Lower lobe of right lung (tissue), 2 donors: ENCODE measurements at regions not wholly inside any gene's neighbourhood (a gene's known extent, or its start where the extent isn't known, plus 50 kb on each side); places are given as distances from the start of the nearest gene placed in this dataset.

Experiments
- ATAC-seq, 2 donors: fragments of 200-7000 bp; cut with Tn5 transposase; one replicate each; pipeline ENCODE4 v1.9.1; 2020 to 2022; ENCODE audit warnings: mild to moderate bottlenecking in 2 of 2, moderate library complexity in 2 of 2
- DNase-seq: peaks from one replicate; pipeline ENCODE4 v3.0.0-alpha.2; 2020
- H3K27ac ChIP-seq: fragments of 200-600 bp; one replicate; pipeline ENCODE4 v1.8.0; 2022
- H3K27me3 ChIP-seq: fragments of 200-600 bp; one replicate; pipeline ENCODE4 v1.8.0; 2022; ENCODE audit warnings: low read depth
- H3K36me3 ChIP-seq: fragments of 200-600 bp; one replicate; pipeline ENCODE4 v1.8.0; 2022; ENCODE audit warnings: mild to moderate bottlenecking
- H3K4me1 ChIP-seq: fragments of 200-600 bp; one replicate; pipeline ENCODE4 v1.8.0; 2022
- H3K4me3 ChIP-seq: fragments of 200-600 bp; one replicate; pipeline ENCODE4 v1.8.0; 2022; ENCODE audit warnings: mild to moderate bottlenecking
- H3K9me3 ChIP-seq: fragments of 200-600 bp; one replicate; pipeline ENCODE4 v1.8.0; 2022
- intact Hi-C: fragments of 100-400 bp; cut with DNase I; formaldehyde crosslinking; loops from one replicate; pipeline ENCODE4 v1.11.0; 2022
- TF ChIP-seq, protein P1 (sequence below): fragments of 200-600 bp; IDR thresholded peaks from one replicate; pipeline ENCODE4 v1.8.0; 2022; ENCODE audit warnings: antibody characterized with exemption, mild to moderate bottlenecking
- donor health status: DM: no; HTN: yes; CAD: no; lungs with severe emphysema.

DNA sequence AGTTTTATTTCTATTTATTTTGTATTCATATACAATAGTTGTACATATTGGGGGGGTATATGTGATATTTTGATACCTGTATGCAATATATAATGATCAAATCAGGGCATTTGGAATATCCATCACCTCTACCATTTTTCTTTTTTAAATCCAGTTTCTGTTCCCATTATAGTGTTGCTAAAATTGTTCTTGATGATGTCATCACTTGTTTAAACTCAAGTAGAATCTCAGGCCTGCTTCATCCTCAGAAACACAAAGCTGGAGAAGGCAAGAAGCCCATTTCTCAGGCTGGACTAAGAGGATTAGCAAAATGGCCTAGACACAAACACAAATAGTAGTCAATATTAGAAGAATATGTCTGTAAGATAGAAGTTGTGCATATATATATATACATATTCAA, 747.1 kb upstream of the ACVR2A start:
- H3K27me3 ChIP-seq, result no peaks in the 10 kb centered on the region
- intact Hi-C loops, result no loop called here

DNA sequence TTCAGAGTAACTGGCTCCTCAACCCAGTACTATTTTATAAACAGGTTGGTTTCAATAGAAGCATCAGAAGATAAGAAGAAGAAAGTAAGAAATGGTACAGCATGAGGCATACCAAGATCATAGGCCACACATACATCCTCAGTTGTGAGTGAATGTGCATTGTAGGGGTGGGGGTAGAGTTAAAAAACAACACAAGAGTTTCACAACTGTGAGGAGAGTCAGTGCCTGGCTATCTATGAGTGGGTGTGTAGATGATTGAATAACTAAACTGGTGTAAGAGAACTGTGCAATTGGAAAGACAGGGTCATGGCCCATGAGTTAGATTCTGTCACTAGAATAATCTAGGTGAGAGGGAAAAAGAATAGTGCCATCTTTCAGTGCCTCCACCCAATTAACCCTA, 748.2 kb upstream of the ACVR2A start:
- ATAC-seq (no peak), DNase-seq (no peak)
- Histone ChIP-seq H3K4me1 (no peaks in the 10 kb centered on the region), H3K36me3 (no peaks in the 10 kb centered on the region), H3K27me3 (no peaks in the 10 kb centered on the region), H3K27ac (no peak overlapping the region), H3K4me3 (no peak overlapping the region), H3K9me3 (no peaks in the 10 kb centered on the region)
- intact Hi-C loops, result no loop called here
- TF ChIP-seq, protein P1, sequence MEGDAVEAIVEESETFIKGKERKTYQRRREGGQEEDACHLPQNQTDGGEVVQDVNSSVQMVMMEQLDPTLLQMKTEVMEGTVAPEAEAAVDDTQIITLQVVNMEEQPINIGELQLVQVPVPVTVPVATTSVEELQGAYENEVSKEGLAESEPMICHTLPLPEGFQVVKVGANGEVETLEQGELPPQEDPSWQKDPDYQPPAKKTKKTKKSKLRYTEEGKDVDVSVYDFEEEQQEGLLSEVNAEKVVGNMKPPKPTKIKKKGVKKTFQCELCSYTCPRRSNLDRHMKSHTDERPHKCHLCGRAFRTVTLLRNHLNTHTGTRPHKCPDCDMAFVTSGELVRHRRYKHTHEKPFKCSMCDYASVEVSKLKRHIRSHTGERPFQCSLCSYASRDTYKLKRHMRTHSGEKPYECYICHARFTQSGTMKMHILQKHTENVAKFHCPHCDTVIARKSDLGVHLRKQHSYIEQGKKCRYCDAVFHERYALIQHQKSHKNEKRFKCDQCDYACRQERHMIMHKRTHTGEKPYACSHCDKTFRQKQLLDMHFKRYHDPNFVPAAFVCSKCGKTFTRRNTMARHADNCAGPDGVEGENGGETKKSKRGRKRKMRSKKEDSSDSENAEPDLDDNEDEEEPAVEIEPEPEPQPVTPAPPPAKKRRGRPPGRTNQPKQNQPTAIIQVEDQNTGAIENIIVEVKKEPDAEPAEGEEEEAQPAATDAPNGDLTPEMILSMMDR, result no peak

More for the DNA sequence above, 747.1 kb upstream of the ACVR2A start:
- no peak for ATAC-seq
- no peaks in the 10 kb centered on the region for H3K36me3 ChIP-seq
- no peak overlapping the region for H3K4me3 ChIP-seq
- TF ChIP-seq, protein P1, result no peak
- DNase-seq, result no peak
- H3K4me1 ChIP-seq, result no peaks in the 10 kb centered on the region
- H3K27ac ChIP-seq, result no peak overlapping the region
- H3K9me3 ChIP-seq, result no peaks in the 10 kb centered on the region

DNA sequence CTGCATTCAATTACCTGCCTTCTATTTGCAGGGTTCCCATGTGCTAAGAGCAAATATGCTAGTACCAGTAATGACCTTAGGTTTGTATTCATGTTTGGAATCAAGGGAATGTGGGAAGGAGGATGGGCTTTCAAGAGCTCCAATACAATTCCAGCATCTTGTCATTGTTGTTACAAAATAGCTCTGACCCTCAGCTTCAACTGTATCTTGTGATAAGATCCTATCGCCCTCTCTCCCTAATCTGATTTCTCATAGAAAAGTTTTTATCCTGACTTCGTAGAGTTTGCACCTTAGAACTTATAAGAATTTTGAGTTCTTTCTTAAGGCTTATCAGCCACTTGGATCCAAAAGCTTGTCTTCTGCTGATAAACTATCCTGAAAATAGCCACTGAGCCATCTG, 749.5 kb upstream of the ACVR2A start:
- H3K4me3 ChIP-seq, result no peak overlapping the region
- DNase-seq (no peak), ATAC-seq (no peak)
- no peak overlapping the region for H3K27ac ChIP-seq
- H3K4me1 ChIP-seq, result no peaks in the 10 kb centered on the region
- TF ChIP-seq, protein P1, result no peak
- no peaks in the 10 kb centered on the region for H3K9me3 ChIP-seq
- intact Hi-C loops, result no loop called here
- H3K36me3 ChIP-seq, result no peaks in the 10 kb centered on the region
- H3K27me3 ChIP-seq, result no peaks in the 10 kb centered on the region

DNA sequence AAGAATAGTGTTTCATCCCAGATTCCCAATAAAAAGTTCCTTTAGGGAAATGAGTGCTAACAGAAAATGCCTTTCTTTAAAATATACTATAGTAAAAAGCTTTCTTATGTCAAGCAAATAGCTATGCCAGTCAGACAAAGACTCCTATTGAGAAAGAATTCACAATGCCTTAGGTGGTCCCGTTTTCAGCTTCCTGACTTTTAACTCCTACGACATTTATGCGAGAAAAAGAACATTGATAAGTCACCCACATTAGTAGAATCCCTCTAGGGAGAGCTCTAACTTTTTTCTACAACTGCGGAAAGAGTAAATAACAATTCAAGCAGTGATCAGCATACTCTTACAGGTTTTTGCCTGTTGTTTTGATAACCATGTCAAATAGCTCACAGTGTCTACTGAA, 750.8 kb upstream of the ACVR2A start:
- no peak overlapping the region for H3K4me3 ChIP-seq
- intact Hi-C loops, result no loop called here
- H3K27me3 ChIP-seq, result no peaks in the 10 kb centered on the region
- H3K36me3 ChIP-seq, result no peaks in the 10 kb centered on the region
- ATAC-seq (no peak), DNase-seq (no peak)
- H3K27ac ChIP-seq, result no peak overlapping the region
- H3K9me3 ChIP-seq, result no peaks in the 10 kb centered on the region
- no peaks in the 10 kb centered on the region for H3K4me1 ChIP-seq
- TF ChIP-seq, protein P1, result no peak

DNA sequence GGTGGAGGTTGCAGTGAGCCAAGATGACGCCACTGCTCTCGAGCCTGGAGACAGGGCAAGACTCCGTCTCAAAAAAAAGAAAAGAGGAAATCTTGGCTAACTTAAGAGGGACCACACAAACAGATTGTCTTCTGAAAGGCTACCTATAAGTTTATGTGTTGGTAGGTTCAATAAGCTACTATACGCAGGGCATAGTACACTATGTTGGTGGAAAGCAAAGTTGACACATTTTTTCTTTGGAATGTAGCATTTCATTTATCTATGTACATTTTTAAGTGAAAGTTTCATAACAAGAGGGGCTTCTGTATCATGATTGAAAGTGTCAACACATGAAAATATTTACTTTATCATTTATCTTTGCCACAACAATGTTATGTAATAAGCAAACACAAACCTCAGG, 752.6 kb upstream of the ACVR2A start:
- intact Hi-C loops, result no loop called here
- no peaks in the 10 kb centered on the region for H3K4me1 ChIP-seq
- no peak overlapping the region for H3K4me3 ChIP-seq
- H3K36me3 ChIP-seq, result no peaks in the 10 kb centered on the region
- TF ChIP-seq, protein P1, result no peak
- ATAC-seq (no peak), DNase-seq (no peak)
- H3K27ac ChIP-seq, result no peak overlapping the region
- no peaks in the 10 kb centered on the region for H3K27me3 ChIP-seq
- no peaks in the 10 kb centered on the region for H3K9me3 ChIP-seq

DNA sequence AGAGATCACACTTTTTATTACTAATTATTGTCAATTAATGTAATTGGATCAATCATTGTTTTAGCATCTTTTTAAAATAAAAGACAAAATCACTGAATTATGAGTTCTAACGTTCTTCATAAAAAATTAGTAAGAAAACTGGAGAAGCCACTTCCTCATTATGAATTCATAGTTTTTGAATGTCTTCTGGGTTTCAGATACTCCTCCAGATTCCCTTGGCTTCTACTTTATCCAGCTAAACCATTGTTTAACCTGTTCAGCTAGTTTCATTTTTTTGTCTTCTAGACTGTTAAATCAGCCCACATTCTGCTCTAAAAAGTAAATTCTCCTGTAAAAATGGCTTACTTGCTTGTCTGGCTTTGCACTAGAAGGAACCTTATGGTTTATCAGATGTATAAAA, 753.4 kb upstream of the ACVR2A start:
- TF ChIP-seq, protein P1, result no peak
- intact Hi-C loops, result no loop called here
- DNase-seq, result no peak
- no peak overlapping the region for H3K27ac ChIP-seq
- ATAC-seq, result no peak
- no peaks in the 10 kb centered on the region for H3K4me1 ChIP-seq
- H3K4me3 ChIP-seq, result no peak overlapping the region
- no peaks in the 10 kb centered on the region for H3K36me3 ChIP-seq
- H3K27me3 ChIP-seq, result no peaks in the 10 kb centered on the region
- no peaks in the 10 kb centered on the region for H3K9me3 ChIP-seq
